ENCODE measurements at regions not wholly inside any gene's neighbourhood (a gene's known extent, or its start where the extent isn't known, plus 50 kb on each side); places are given as distances from the start of the nearest gene placed in this dataset.
"Not testable (repeated sequence)": the region's sequence is repeated elsewhere in the genome, so short reads cannot be mapped to it uniquely, and the experiment has no call there.

DNA sequence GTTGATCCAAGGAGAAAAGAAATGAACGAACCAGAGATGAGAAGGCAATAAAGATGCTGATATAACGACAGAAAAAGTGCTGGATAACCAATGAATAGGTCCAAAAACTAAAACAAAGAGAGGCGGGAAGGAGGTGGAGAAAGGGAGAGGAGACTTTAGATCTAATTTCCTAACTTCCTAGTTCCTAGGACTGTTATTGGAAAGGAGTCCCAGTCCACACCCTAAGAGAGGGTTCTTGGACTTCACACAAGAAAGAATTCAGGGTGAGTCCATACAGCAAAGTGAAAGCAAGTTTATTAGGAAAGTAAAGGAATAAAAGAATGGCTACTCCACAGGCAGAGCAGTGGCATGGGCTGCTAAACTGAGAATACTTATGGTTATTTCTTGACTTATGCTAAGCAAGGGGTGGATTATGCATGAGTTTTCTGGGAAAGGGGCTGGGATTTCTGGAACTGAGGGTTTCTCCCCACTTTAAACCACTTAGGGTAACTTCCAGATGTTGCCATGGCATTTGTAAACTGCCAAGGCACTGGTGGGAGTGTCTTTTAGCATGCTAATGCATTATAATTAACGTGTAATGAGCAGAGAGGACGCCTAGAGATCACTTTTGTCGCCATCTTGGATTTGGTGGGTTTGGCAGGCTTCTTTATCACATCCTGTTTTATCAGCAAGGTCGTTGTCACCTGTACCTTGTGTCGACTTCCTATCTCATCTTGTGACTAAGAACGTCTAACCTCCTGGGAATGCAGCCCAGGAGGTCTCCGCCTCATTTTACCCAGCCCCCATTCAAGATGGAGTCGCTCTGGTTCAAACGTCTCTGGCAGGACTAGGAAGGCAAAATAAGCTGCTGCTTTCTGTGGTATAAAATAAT lies 60.9 kb upstream of the RBM24 start:
- H3K4me3 ChIP-seq (ENCODE audit: low read depth, low read length): no peak overlapping the region
- TF ChIP-seq, protein P1, sequence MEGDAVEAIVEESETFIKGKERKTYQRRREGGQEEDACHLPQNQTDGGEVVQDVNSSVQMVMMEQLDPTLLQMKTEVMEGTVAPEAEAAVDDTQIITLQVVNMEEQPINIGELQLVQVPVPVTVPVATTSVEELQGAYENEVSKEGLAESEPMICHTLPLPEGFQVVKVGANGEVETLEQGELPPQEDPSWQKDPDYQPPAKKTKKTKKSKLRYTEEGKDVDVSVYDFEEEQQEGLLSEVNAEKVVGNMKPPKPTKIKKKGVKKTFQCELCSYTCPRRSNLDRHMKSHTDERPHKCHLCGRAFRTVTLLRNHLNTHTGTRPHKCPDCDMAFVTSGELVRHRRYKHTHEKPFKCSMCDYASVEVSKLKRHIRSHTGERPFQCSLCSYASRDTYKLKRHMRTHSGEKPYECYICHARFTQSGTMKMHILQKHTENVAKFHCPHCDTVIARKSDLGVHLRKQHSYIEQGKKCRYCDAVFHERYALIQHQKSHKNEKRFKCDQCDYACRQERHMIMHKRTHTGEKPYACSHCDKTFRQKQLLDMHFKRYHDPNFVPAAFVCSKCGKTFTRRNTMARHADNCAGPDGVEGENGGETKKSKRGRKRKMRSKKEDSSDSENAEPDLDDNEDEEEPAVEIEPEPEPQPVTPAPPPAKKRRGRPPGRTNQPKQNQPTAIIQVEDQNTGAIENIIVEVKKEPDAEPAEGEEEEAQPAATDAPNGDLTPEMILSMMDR (IDR thresholded peaks at IDR 0.05; ENCODE audit: low read depth, low read length): no peak
- TF ChIP-seq, protein P2, sequence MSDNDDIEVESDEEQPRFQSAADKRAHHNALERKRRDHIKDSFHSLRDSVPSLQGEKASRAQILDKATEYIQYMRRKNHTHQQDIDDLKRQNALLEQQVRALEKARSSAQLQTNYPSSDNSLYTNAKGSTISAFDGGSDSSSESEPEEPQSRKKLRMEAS (IDR thresholded peaks at IDR 0.05; ENCODE audit: low read depth, low read length): no peak
- TF ChIP-seq POLR2A (IDR thresholded peaks at IDR 0.05; ENCODE audit: extremely low read depth, insufficient read length): no peak
- no peak for TF ChIP-seq MYC (IDR thresholded peaks at IDR 0.05; ENCODE audit: low read depth, low read length)
- DNase-seq (ENCODE audit: low read depth): no peak

DNA sequence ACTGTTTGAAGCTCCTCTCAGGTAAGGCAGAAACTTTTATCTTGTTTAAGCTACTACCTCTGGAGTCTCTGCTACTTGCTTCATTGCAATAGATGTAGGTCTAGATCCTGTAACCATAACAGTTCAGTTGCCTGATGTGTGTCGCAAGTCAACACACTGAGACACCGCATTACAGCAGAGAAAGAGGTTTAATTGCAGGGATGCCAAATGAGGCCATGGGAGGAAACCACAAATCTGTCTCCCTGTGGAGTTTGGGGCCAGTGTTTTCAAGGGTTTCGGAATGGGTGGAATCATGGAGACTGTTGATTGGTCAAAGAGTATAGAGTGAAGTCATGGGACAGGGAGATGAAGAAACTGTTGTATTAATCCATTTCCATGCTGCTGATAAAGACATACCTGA lies 57.1 kb upstream of the RBM24 start:
- no peak overlapping the region for H3K4me3 ChIP-seq (ENCODE audit: low read depth, low read length)
- TF ChIP-seq, protein P2 (IDR thresholded peaks at IDR 0.05; ENCODE audit: low read depth, low read length): no peak
- TF ChIP-seq MYC (IDR thresholded peaks at IDR 0.05; ENCODE audit: low read depth, low read length): no peak
- TF ChIP-seq, protein P1 (IDR thresholded peaks at IDR 0.05; ENCODE audit: low read depth, low read length): no peak
- no peak for TF ChIP-seq POLR2A (IDR thresholded peaks at IDR 0.05; ENCODE audit: extremely low read depth, insufficient read length)
- peak; percentile 3 for DNase-seq (ENCODE audit: low read depth)

DNA sequence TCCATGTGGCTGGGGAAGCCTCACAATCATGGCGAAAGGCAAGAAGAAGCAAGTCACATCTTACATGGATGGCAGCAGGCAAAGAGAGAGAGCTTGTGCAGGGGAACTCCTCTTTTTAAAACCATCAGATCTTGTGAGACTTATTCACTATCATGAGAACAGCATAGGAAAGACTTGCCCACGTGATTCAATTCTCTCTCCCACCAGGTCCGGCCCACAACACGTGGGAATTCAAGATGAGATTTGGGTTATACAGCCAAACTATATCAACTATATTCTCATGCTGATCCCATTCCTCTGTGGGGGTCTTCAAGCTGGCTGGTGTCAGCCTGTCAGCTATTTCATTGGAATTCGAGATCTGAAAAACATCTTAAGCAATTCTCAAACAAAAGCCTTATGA lies 56.7 kb upstream of the RBM24 start:
- not testable (repeated sequence) for DNase-seq (ENCODE audit: low read depth)

DNA sequence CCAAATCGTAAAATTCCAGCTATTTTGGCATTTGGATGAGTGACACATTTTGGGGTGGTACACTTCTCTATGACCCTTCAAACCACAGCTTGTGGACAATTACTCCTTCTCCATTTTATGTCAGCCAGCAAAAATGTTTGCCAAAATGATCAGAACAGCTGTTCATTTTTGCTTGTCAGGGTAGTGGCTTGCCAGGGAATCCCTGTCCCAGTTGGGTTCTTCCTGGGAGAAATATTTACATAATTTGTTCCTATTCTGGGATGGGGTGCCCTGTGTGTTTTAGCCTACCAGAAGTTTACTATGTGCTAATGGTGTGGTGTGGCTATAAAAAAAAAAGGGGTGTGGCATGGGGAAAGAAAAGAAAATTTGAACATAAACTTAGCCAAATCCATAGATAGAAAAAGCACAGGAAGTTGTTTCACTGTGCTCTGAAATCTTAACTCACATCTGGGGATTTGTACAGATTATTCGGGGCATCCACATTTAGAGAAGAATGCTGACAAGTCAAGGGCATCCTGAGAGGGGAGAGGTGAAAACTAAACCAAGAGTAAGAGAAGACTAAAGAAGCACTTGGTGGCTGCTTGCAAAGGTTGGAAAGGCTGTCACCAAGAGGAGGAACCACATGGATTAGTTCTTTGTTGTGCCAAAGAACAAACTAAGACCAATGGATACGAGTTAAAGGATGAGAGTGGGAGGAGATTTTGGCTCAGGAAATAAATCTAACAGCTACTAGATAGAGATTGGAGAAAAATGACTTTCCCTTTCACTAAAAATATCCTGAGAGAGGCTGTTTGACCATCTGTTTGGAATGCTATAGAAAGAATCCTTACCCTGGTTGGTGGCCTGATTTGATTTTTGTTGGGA lies 55.2 kb upstream of the RBM24 start:
- TF ChIP-seq, protein P1 (IDR thresholded peaks at IDR 0.05; ENCODE audit: low read depth, low read length): no peak
- no peak for DNase-seq (ENCODE audit: low read depth)
- no peak overlapping the region for H3K4me3 ChIP-seq (ENCODE audit: low read depth, low read length)

More for the DNA sequence above, 56.7 kb upstream of the RBM24 start:
- not testable (repeated sequence) for H3K4me3 ChIP-seq (ENCODE audit: low read depth, low read length)

DNA sequence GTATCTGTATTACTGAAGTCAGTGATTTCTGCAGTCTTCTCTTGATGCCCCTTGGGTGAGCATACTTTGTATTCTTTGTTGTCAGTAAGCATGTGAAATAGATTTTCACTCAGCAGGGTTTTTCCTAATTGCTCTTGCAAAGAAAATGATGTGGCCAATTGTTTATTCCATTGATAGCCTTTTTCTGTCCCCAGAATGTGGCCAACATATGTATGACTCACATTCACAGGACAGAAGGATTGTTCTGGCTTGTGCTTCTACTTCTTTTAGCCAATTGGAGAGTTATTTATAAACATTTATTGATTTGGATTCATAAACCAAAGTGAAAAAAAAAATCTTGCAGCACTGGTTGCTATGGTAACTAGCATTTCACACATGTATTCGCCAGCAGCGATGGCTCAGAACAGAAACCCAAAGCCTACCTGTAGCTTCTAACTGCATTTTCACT lies 54.4 kb upstream of the RBM24 start:
- H3K4me3 ChIP-seq (ENCODE audit: low read depth, low read length): no peak overlapping the region
- DNase-seq (ENCODE audit: low read depth): no peak
- no peak for TF ChIP-seq POLR2A (IDR thresholded peaks at IDR 0.05; ENCODE audit: extremely low read depth, insufficient read length)
- TF ChIP-seq, protein P1 (IDR thresholded peaks at IDR 0.05; ENCODE audit: low read depth, low read length): no peak
- TF ChIP-seq, protein P2 (IDR thresholded peaks at IDR 0.05; ENCODE audit: low read depth, low read length): no peak
- TF ChIP-seq MYC (IDR thresholded peaks at IDR 0.05; ENCODE audit: low read depth, low read length): no peak

DNA sequence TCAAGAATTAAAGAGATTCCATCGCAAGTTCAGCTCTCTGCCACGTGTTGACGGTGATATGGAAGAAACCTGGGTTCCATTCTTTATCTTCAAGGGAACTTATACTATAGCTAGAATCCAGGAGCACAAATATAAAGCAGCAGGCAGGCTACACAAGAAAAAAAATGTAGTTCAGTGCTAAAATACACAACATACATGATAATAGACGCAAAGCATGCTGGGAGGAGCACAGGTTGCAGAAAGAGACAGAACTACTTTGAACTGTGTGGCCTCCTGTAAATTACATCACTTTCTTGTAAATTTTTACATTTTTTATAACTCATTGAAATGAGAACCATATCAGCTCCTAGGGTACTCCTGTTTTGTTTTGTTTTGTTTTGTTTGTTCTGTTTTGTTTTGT lies 53.8 kb upstream of the RBM24 start:
- no peak for DNase-seq (ENCODE audit: low read depth)
- no peak for TF ChIP-seq MYC (IDR thresholded peaks at IDR 0.05; ENCODE audit: low read depth, low read length)
- no peak for TF ChIP-seq POLR2A (IDR thresholded peaks at IDR 0.05; ENCODE audit: extremely low read depth, insufficient read length)
- no peak overlapping the region for H3K4me3 ChIP-seq (ENCODE audit: low read depth, low read length)

Data from NB4 (cell line).